Osteoblast (primary cell): ENCODE measurements at regions not wholly inside any gene's neighbourhood (a gene's known extent, or its start where the extent isn't known, plus 50 kb on each side); places are given as distances from the start of the nearest gene placed in this dataset.

Experiments used
- DNase-seq: peaks from one replicate; pipeline ENCODE4 v3.0.0; 2011; ENCODE audit warnings: low spot score, mixed read lengths; ENCODE audit not compliant: insufficient read length; ENCODE audit errors: missing footprints
- H2AFZ ChIP-seq: 2 replicates; pipeline ENCODE4 v1.6.0; 2011; ENCODE audit warnings: mild to moderate bottlenecking, low read length
- H3K27ac ChIP-seq: 2 replicates; pipeline ENCODE4 v1.5.1; 2011; ENCODE audit warnings: mild to moderate bottlenecking, low read depth, low read length, moderate library complexity
- H3K27me3 ChIP-seq: 2 replicates; pipeline ENCODE4 v1.6.0; 2012; ENCODE audit warnings: mild to moderate bottlenecking, control low read depth, inconsistent platforms, low read length, moderate library complexity; ENCODE audit not compliant: insufficient read depth
- H3K36me3 ChIP-seq: 2 replicates; pipeline ENCODE4 v1.5.1; 2011; ENCODE audit warnings: mild to moderate bottlenecking, low read length, control low read depth, moderate library complexity; ENCODE audit not compliant: insufficient read depth
- H3K4me1 ChIP-seq: 2 replicates; pipeline ENCODE4 v1.5.1; 2011; ENCODE audit warnings: mild to moderate bottlenecking, low read length, control low read depth, moderate library complexity; ENCODE audit not compliant: insufficient read depth
- H3K4me2 ChIP-seq: 2 replicates; pipeline ENCODE4 v1.6.0; 2011; ENCODE audit warnings: mild to moderate bottlenecking, low read length; ENCODE audit not compliant: insufficient read depth
- H3K4me3 ChIP-seq: fragments of 200-600 bp; sonication (generic); 3 replicates; pipeline ENCODE4 v1.5.1; 2012; ENCODE audit warnings: mild to moderate bottlenecking, low read length, inconsistent platforms; ENCODE audit not compliant: insufficient read depth
- H3K79me2 ChIP-seq: 2 replicates; pipeline ENCODE4 v1.6.0; 2012; ENCODE audit warnings: mild to moderate bottlenecking, low read length, control low read depth, inconsistent platforms; ENCODE audit not compliant: insufficient read depth
- H3K9me3 ChIP-seq: 2 replicates; pipeline ENCODE4 v1.5.1; 2011; ENCODE audit warnings: low read depth, low read length, control low read depth
- H4K20me1 ChIP-seq: 2 replicates; pipeline ENCODE4 v1.6.0; 2012; ENCODE audit warnings: mild to moderate bottlenecking, low read length, control low read depth; ENCODE audit not compliant: insufficient read depth
- CTCF ChIP-seq: IDR thresholded peaks from 2 replicates; pipeline ENCODE4 v1.5.1; 2011; ENCODE audit warnings: mild to moderate bottlenecking, low read depth, low read length, moderate library complexity; ENCODE audit errors: extremely low read depth

- no peak for TF ChIP-seq CTCF
- DNase-seq, result no peak
Measured at GRCh38 chr5:116842514-116842961, 267.9 kb upstream of the SEMA6A start.

GRCh38 chr5:116841734-116842133 lies 267.1 kb upstream of the SEMA6A start:
- Histone ChIP-seq H3K27me3 (no peaks in the 10 kb centered on the region), H4K20me1 (no peaks in the 10 kb centered on the region)
- DNase-seq, result no peak

More at GRCh38 chr5:116842514-116842961, 267.9 kb upstream of the SEMA6A start:
- Histone ChIP-seq H3K79me2 (no peaks in the 10 kb centered on the region), H2AFZ (no peak overlapping the region), H4K20me1 (no peaks in the 10 kb centered on the region), H3K27ac (no peak overlapping the region), H3K9me3 (no peaks in the 10 kb centered on the region), H3K4me2 (no peak overlapping the region), H3K36me3 (no peaks in the 10 kb centered on the region), H3K4me1 (no peaks in the 10 kb centered on the region), H3K4me3 (no peak overlapping the region), H3K27me3 (no peaks in the 10 kb centered on the region)

GRCh38 chr5:116838011-116838536 lies 263.5 kb upstream of the SEMA6A start:
- Histone ChIP-seq H3K27me3 (no peaks in the 10 kb centered on the region), H4K20me1 (no peaks in the 10 kb centered on the region), H3K4me1 (no peaks in the 10 kb centered on the region), H3K4me2 (no peak overlapping the region), H3K4me3 (no peak overlapping the region), H2AFZ (no peak overlapping the region), H3K27ac (no peak overlapping the region), H3K9me3 (no peaks in the 10 kb centered on the region), H3K79me2 (no peaks in the 10 kb centered on the region), H3K36me3 (no peaks in the 10 kb centered on the region)
- no peak for TF ChIP-seq CTCF
- DNase-seq, result no peak

More at GRCh38 chr5:116841734-116842133, 267.1 kb upstream of the SEMA6A start:
- no peaks in the 10 kb centered on the region for H3K9me3 ChIP-seq
- no peak overlapping the region for H3K27ac ChIP-seq
- H3K36me3 ChIP-seq, result no peaks in the 10 kb centered on the region
- H3K79me2 ChIP-seq, result no peaks in the 10 kb centered on the region
- H3K4me3 ChIP-seq, result no peak overlapping the region
- no peak for TF ChIP-seq CTCF
- no peaks in the 10 kb centered on the region for H3K4me1 ChIP-seq
- no peak overlapping the region for H2AFZ ChIP-seq
- H3K4me2 ChIP-seq, result no peak overlapping the region

GRCh38 chr5:116834796-116835515 lies 260.3 kb upstream of the SEMA6A start:
- no peak for TF ChIP-seq CTCF
- H2AFZ ChIP-seq, result no peak overlapping the region
- H3K79me2 ChIP-seq, result no peaks in the 10 kb centered on the region
- H3K4me3 ChIP-seq, result no peak overlapping the region
- no peaks in the 10 kb centered on the region for H3K27me3 ChIP-seq
- no peaks in the 10 kb centered on the region for H3K9me3 ChIP-seq
- H4K20me1 ChIP-seq, result no peaks in the 10 kb centered on the region
- H3K27ac ChIP-seq, result no peak overlapping the region
- H3K36me3 ChIP-seq, result no peaks in the 10 kb centered on the region
- H3K4me1 ChIP-seq, result no peaks in the 10 kb centered on the region
- DNase-seq, result no peak
- H3K4me2 ChIP-seq, result no peak overlapping the region
